HepG2 (cell line): ENCODE measurements at regions not wholly inside any gene's neighbourhood (a gene's known extent, or its start where the extent isn't known, plus 50 kb on each side); places are given as distances from the start of the nearest gene placed in this dataset.

Source experiments
- ATAC-seq: fragments of 200-7000 bp; cut with Tn5 transposase; 3 replicates; pipeline ENCODE4 v1.9.1; 2020; ENCODE audit warnings: mild to moderate bottlenecking, moderate library complexity
- BruUV-seq: library from RNA; stranded (reverse); fragments of 400-500 nt; replicated peaks from 2 replicates; lab custom pipeline; 2021; lab: Mats Ljungman, UMichigan
- CTCF ChIA-PET: fragments of 300-600 bp; formaldehyde crosslinking; extraction: SDS; loops from one replicate; lab custom pipeline; 2021; ENCODE audit warnings: low total read pairs, inconsistent platforms, low intra/inter-chr PET ratio; lab: Yijun Ruan, JAX
- POLR2A ChIA-PET: fragments of 350-600 bp; sonication (Branson Sonifier 250); formaldehyde crosslinking; loops from one replicate; lab custom pipeline; 2020; ENCODE audit warnings: antibody characterized with exemption, inconsistent platforms; lab: Yijun Ruan, JAX
- DNase-seq: peaks from one replicate; pipeline ENCODE4 v3.0.0-alpha.2; 2015; ENCODE audit warnings: low spot score
- FAIRE-seq: peaks from 3 replicates; lab custom pipeline; 2011; peaks lifted over from hg19 to GRCh38; lab: Jason Lieb, UNC
- H2AFZ ChIP-seq: one replicate; pipeline ENCODE4 v1.6.1; 2011; ENCODE audit warnings: low read length, inconsistent platforms
- H3K27ac ChIP-seq: fragments of 300-600 bp; 3 replicates; pipeline ENCODE4 v1.8.0; 2011; ENCODE audit warnings: mixed run types, mild to moderate bottlenecking, mixed read lengths, low read length, inconsistent platforms; ENCODE audit not compliant: insufficient read depth; ENCODE audit errors: extremely low read length
- H3K27me3 ChIP-seq, 2 experiments: fragments of 200-600 bp in 1 of 2; 2 replicates in 1 of 2; 3 replicates in 1 of 2; pipeline versions ENCODE4 v1.6.0 to v1.8.0; 2011; ENCODE audit warnings: low read length in 2 of 2, mild to moderate bottlenecking in 2 of 2, moderate library complexity in 2 of 2, inconsistent platforms in 1 of 2; ENCODE audit not compliant: insufficient read depth in 2 of 2, control insufficient read depth in 1 of 2
- H3K36me3 ChIP-seq, 2 experiments: fragments of 200-600 bp in 1 of 2; replicated peaks in 1 of 2; 2 replicates in 1 of 2; 3 replicates in 1 of 2; pipeline versions ENCODE4 v1.5.1 to v1.8.0; 2011; ENCODE audit warnings: low read length in 2 of 2, inconsistent platforms in 1 of 2; ENCODE audit not compliant: insufficient read depth in 2 of 2, control insufficient read depth in 1 of 2
- H3K4me1 ChIP-seq: 2 replicates; pipeline ENCODE4 v1.5.1; 2012; ENCODE audit warnings: low read length, inconsistent platforms; ENCODE audit not compliant: insufficient read depth
- H3K4me2 ChIP-seq: 2 replicates; pipeline ENCODE4 v1.6.0; 2011; ENCODE audit warnings: low read depth, low read length, inconsistent platforms
- H3K4me3 ChIP-seq, 3 experiments: fragments of 200-600 bp in 1 of 3; sonication (generic), shearing (Covaris generic) in 1 of 3; replicated peaks in 1 of 3; 2 replicates each; pipeline ENCODE4 v1.5.1; 2011 to 2016; ENCODE audit warnings: low read length in 3 of 3, inconsistent platforms in 2 of 3, low read depth in 2 of 3, mild to moderate bottlenecking in 2 of 3, control low read depth in 1 of 3, mixed read lengths in 1 of 3; ENCODE audit not compliant: insufficient read depth in 1 of 3
- H3K79me2 ChIP-seq: one replicate; pipeline ENCODE4 v1.6.1; 2011; ENCODE audit warnings: low read length, inconsistent platforms; ENCODE audit not compliant: insufficient read depth
- H3K9ac ChIP-seq: 2 replicates; pipeline ENCODE4 v1.6.0; 2011; ENCODE audit warnings: mild to moderate bottlenecking, low read depth, low read length, inconsistent platforms; ENCODE audit not compliant: insufficient read depth
- H3K9me3 ChIP-seq: 2 replicates; pipeline ENCODE4 v1.5.1; 2012; ENCODE audit warnings: mild to moderate bottlenecking, low read length
- H4K20me1 ChIP-seq: 2 replicates; pipeline ENCODE4 v1.6.0; 2011; ENCODE audit warnings: inconsistent platforms, mild to moderate bottlenecking, low read length, moderate library complexity; ENCODE audit not compliant: insufficient read depth
- HIC2 ChIP-seq: sonication (generic); formaldehyde crosslinking; IDR thresholded peaks from 2 replicates; pipeline ENCODE4 v1.9.0; 2022; ENCODE audit warnings: low read depth, missing genetic modification reagents
- PHB2 ChIP-seq: fragments of 450-650 bp; IDR thresholded peaks from 2 replicates; pipeline ENCODE4 v1.6.1; 2018; ENCODE audit not compliant: partially characterized antibody
- POLR2AphosphoS2 ChIP-seq: IDR thresholded peaks from 2 replicates; pipeline ENCODE4 v1.6.1; 2011; ENCODE audit warnings: low read depth, low read length, improper control_type of control experiment
- PRDM10 ChIP-seq: sonication (generic); formaldehyde crosslinking; IDR thresholded peaks from 2 replicates; pipeline ENCODE4 v1.4.0; 2020; ENCODE audit warnings: low read depth, missing genetic modification reagents
- ZNF33B ChIP-seq: sonication (generic); formaldehyde crosslinking; IDR thresholded peaks from 2 replicates; pipeline ENCODE4 v1.5.1; 2020; ENCODE audit warnings: mild to moderate bottlenecking, missing genetic modification reagents
- ZNF75D ChIP-seq: sonication (generic); formaldehyde crosslinking; IDR thresholded peaks from 2 replicates; pipeline ENCODE4 v1.8.1; 2023; ENCODE audit warnings: missing genetic modification reagents, mild to moderate bottlenecking, borderline replicate concordance
- ZNF775 ChIP-seq: sonication (generic); formaldehyde crosslinking; IDR thresholded peaks from 2 replicates; pipeline ENCODE4 v1.4.0; 2020; ENCODE audit warnings: missing genetic modification reagents, mild to moderate bottlenecking, moderate library complexity, borderline replicate concordance
- WGBS: methylation state at CpG from one replicate; pipeline ENCODE4 v1.1.6; 2017; ENCODE audit warnings: low lambda C conversion rate; 5-methylcytosine and 5-hydroxymethylcytosine counted together
- in situ Hi-C: cut with HindIII; loops from 2 replicates; pipeline ENCODE4 v1.10.0; 2017; ENCODE audit warnings: low pct_unique_long_range_greater_than_20kb; ENCODE audit not compliant: extremely low pct_ligation_motif_present
- intact Hi-C: fragments of 100-400 bp; cut with micrococcal nuclease; formaldehyde crosslinking; loops from one replicate; pipeline ENCODE4 v1.10.0; 2022; ENCODE audit not compliant: unreplicated experiment
- TF ChIP-seq, protein P1 (sequence below), 2 experiments: fragments of 450-650 bp in 1 of 2; sonication (generic) in 1 of 2; formaldehyde crosslinking in 1 of 2; IDR thresholded peaks; 2 replicates each; pipeline versions ENCODE4 v1.6.1 to v1.8.0; 2016 to 2022; ENCODE audit warnings: antibody characterized with exemption in 1 of 2, mild to moderate bottlenecking in 1 of 2, missing genetic modification reagents in 1 of 2
- TF ChIP-seq, protein P2 (sequence below): IDR thresholded peaks from 2 replicates; pipeline ENCODE4 v1.6.1; 2016

DNA sequence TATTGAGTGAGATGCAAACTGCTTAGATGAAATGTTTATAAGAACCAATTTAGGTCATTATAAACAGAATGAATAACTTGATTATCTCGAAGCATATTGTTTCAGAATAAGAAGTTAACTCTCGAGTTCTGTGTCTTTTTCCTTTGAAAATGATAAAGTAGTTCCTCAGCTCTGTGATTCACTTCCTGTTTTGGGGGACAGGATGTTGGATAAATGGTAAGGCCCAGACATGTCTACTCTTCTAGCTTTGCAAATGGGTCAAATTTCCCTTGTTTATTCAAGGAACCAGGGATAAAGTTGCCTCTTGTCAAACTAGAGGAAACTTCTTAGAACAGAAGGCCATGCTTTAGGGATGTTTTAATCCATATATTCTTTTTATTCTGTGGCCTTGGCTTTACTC is 246.9 kb downstream of the SOX4 start:
- intact Hi-C loops: no loop called here
- 2% methylated on average over 2 of the region's 2 CpGs for WGBS
- FAIRE-seq (no peak), DNase-seq (no peak), ATAC-seq (no peak)
- Histone ChIP-seq H3K36me3 (no peaks in the 10 kb centered on the region), H3K4me3 (no peak overlapping the region), H3K4me2 (no peak overlapping the region), H3K9me3 (no peaks in the 10 kb centered on the region), H3K27me3 (no peaks in the 10 kb centered on the region), H3K9ac (no peak overlapping the region), H2AFZ (no peak overlapping the region), H4K20me1 (no peaks in the 10 kb centered on the region; the same call in 1 of the 2 replicates), H3K4me1 (peaks cover 7% of the 10 kb centered on the region; the same call in 1 of the 2 replicates), H3K79me2 (no peaks in the 10 kb centered on the region), H3K27ac (no peak overlapping the region)
- no TSS peak for BruUV-seq
- in situ Hi-C loops: no loop called here
- POLR2A ChIA-PET: no interaction called here
- CTCF ChIA-PET: no interaction called here
- TF ChIP-seq, protein P1, sequence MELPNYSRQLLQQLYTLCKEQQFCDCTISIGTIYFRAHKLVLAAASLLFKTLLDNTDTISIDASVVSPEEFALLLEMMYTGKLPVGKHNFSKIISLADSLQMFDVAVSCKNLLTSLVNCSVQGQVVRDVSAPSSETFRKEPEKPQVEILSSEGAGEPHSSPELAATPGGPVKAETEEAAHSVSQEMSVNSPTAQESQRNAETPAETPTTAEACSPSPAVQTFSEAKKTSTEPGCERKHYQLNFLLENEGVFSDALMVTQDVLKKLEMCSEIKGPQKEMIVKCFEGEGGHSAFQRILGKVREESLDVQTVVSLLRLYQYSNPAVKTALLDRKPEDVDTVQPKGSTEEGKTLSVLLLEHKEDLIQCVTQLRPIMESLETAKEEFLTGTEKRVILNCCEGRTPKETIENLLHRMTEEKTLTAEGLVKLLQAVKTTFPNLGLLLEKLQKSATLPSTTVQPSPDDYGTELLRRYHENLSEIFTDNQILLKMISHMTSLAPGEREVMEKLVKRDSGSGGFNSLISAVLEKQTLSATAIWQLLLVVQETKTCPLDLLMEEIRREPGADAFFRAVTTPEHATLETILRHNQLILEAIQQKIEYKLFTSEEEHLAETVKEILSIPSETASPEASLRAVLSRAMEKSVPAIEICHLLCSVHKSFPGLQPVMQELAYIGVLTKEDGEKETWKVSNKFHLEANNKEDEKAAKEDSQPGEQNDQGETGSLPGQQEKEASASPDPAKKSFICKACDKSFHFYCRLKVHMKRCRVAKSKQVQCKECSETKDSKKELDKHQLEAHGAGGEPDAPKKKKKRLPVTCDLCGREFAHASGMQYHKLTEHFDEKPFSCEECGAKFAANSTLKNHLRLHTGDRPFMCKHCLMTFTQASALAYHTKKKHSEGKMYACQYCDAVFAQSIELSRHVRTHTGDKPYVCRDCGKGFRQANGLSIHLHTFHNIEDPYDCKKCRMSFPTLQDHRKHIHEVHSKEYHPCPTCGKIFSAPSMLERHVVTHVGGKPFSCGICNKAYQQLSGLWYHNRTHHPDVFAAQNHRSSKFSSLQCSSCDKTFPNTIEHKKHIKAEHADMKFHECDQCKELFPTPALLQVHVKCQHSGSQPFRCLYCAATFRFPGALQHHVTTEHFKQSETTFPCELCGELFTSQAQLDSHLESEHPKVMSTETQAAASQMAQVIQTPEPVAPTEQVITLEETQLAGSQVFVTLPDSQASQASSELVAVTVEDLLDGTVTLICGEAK (IDR thresholded peaks at IDR 0.05): no peak
- TF ChIP-seq, protein P1 (CRISPR knock-in tag; IDR thresholded peaks at IDR 0.05): no peak
- no peak for TF ChIP-seq ZNF775 (CRISPR knock-in tag)
- TF ChIP-seq PHB2: no peak
- no peak for TF ChIP-seq POLR2AphosphoS2
- no peak for TF ChIP-seq ZNF75D
- no peak for TF ChIP-seq HIC2 (CRISPR knock-in tag)
- TF ChIP-seq ZNF33B (CRISPR knock-in tag): no peak
- TF ChIP-seq PRDM10: no peak
- TF ChIP-seq, protein P2, sequence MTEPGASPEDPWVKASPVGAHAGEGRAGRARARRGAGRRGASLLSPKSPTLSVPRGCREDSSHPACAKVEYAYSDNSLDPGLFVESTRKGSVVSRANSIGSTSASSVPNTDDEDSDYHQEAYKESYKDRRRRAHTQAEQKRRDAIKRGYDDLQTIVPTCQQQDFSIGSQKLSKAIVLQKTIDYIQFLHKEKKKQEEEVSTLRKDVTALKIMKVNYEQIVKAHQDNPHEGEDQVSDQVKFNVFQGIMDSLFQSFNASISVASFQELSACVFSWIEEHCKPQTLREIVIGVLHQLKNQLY (CRISPR knock-in tag): no peak
